Upper lobe of left lung (tissue), 6 donors: ENCODE measurements at regions not wholly inside any gene's neighbourhood (a gene's known extent, or its start where the extent isn't known, plus 50 kb on each side); places are given as distances from the start of the nearest gene placed in this dataset.
"Not testable (repeated sequence)": the region's sequence is repeated elsewhere in the genome, so short reads cannot be mapped to it uniquely, and the experiment has no call there.

Experiments used
- ATAC-seq, 2 donors: fragments of 200-7000 bp; cut with Tn5 transposase; one replicate each; pipeline ENCODE4 v1.9.1; 2022; ENCODE audit warnings: mild to moderate bottlenecking in 2 of 2, moderate library complexity in 2 of 2; ENCODE audit not compliant: low FRiP score in 2 of 2
- DNase-seq, 2 donors: peaks; one replicate each; pipeline ENCODE4 v3.0.0-alpha.2; 2019 to 2020
- H3K27ac ChIP-seq, 4 donors: fragments of 200-600 bp; sonication (generic); one replicate each; pipeline ENCODE4 v1.5.1; 2016 to 2019
- H3K27me3 ChIP-seq, 4 donors: fragments of 200-600 bp; sonication (generic); one replicate each; pipeline ENCODE4 v1.5.1; 2017 to 2019
- H3K36me3 ChIP-seq, 4 donors: fragments of 200-600 bp; sonication (generic); one replicate each; pipeline ENCODE4 v1.5.1; 2016 to 2019
- H3K4me1 ChIP-seq, 4 donors: fragments of 200-600 bp; sonication (generic); one replicate each; pipeline ENCODE4 v1.5.1; 2018 to 2019
- H3K4me3 ChIP-seq, 4 donors: fragments of 200-600 bp; sonication (generic); one replicate each; pipeline ENCODE4 v1.5.1; 2017 to 2019; ENCODE audit warnings: mild to moderate bottlenecking in 2 of 4, moderate library complexity in 1 of 4
- H3K9me3 ChIP-seq, 4 donors: fragments of 200-600 bp; sonication (generic); one replicate each; pipeline ENCODE4 v1.5.1; 2018 to 2019
- EP300 ChIP-seq, 4 donors: sonication (generic); formaldehyde crosslinking; IDR thresholded peaks; one replicate each; pipeline ENCODE4 v1.5.1; 2017; ENCODE audit warnings: antibody characterized with exemption in 4 of 4, control low read depth in 2 of 4
- POLR2A ChIP-seq, 4 donors: fragments of 450-650 bp; IDR thresholded peaks; one replicate each; pipeline ENCODE4 v1.5.1; 2016 to 2017; ENCODE audit warnings: antibody characterized with exemption in 4 of 4, mild to moderate bottlenecking in 2 of 4
- POLR2AphosphoS5 ChIP-seq, 2 donors: sonication (generic); formaldehyde crosslinking; IDR thresholded peaks; one replicate each; pipeline ENCODE4 v1.5.1; 2017; ENCODE audit warnings: antibody characterized with exemption in 2 of 2
- WGBS, 2 donors: methylation state at CpG; one replicate each; pipeline ENCODE4 v1.1.5; 2017 to 2018; 5-methylcytosine and 5-hydroxymethylcytosine counted together
- TF ChIP-seq, protein P1 (sequence below), 6 experiments: fragments of 450-650 bp in 4 of 6; fragments of 200-600 bp in 2 of 6; sonication (generic) in 2 of 6; IDR thresholded peaks; one replicate each; pipeline ENCODE4 v1.5.1; 2016 to 2019; ENCODE audit warnings: antibody characterized with exemption in 6 of 6
- donor health status: DM: no; HTN: no; CAD: no; lungs with moderate emphysema.
- donor health status: DM: no; HTN: yes; CAD: no; lungs with severe emphysema.

GRCh38 chr7:52344015-52344414 is 691.4 kb upstream of the POM121L12 start:
- Histone ChIP-seq H3K9me3 (no peaks in the 10 kb centered on the region), H3K4me1 (no peaks in the 10 kb centered on the region), H3K4me3 (no peak overlapping the region), H3K27me3 (no peaks in the 10 kb centered on the region), H3K36me3 (no peaks in the 10 kb centered on the region), H3K27ac (no peak overlapping the region)
- DNase-seq: no peak
- no peak for ATAC-seq
- WGBS, 2 donors: 52 to 57% methylated on average over 2 of the region's 2 CpGs
- no peak for TF ChIP-seq POLR2A (IDR thresholded peaks at IDR 0.05)
- TF ChIP-seq EP300 (IDR thresholded peaks at IDR 0.05): no peak
- TF ChIP-seq, protein P1, sequence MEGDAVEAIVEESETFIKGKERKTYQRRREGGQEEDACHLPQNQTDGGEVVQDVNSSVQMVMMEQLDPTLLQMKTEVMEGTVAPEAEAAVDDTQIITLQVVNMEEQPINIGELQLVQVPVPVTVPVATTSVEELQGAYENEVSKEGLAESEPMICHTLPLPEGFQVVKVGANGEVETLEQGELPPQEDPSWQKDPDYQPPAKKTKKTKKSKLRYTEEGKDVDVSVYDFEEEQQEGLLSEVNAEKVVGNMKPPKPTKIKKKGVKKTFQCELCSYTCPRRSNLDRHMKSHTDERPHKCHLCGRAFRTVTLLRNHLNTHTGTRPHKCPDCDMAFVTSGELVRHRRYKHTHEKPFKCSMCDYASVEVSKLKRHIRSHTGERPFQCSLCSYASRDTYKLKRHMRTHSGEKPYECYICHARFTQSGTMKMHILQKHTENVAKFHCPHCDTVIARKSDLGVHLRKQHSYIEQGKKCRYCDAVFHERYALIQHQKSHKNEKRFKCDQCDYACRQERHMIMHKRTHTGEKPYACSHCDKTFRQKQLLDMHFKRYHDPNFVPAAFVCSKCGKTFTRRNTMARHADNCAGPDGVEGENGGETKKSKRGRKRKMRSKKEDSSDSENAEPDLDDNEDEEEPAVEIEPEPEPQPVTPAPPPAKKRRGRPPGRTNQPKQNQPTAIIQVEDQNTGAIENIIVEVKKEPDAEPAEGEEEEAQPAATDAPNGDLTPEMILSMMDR (IDR thresholded peaks at IDR 0.05): no peak
- TF ChIP-seq POLR2AphosphoS5 (IDR thresholded peaks at IDR 0.05): no peak

- H3K27ac ChIP-seq: no peak overlapping the region
- no peaks in the 10 kb centered on the region for H3K36me3 ChIP-seq
- 66 to 72% methylated on average over 6 of the region's 6 CpGs for WGBS, 2 donors
- DNase-seq (no peak), ATAC-seq (no peak)
- H3K4me1 ChIP-seq: no peaks in the 10 kb centered on the region
- H3K27me3 ChIP-seq: no peaks in the 10 kb centered on the region
- no peak for TF ChIP-seq POLR2A (IDR thresholded peaks at IDR 0.05)
- H3K9me3 ChIP-seq: no peaks in the 10 kb centered on the region
- H3K4me3 ChIP-seq: no peak overlapping the region
Measured at GRCh38 chr7:52340067-52340466, 695.4 kb upstream of the POM121L12 start.

DNA sequence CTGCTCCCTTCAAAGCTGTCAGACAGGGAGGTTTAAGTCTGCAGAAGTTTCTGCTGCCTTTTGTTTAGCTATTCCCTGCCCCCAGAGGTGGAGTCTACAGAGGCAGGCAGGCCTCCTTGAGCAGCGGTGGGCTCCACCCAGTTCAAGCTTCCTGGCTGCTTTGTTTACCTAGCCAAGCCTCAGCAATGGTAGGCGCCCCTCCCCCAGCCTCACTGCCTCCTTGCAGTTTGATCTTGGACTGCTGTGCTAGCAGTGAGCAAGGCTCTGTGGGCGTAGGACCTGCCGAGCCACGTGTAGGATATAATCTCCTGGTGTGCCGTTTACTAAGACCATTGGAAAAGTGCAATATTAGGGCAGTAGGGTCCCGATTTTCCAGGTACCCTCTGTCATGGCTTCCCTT is 707.1 kb upstream of the POM121L12 start:
- H3K27ac ChIP-seq: not testable (repeated sequence)
- 85 to 95% methylated on average over 5 to 7 of the region's 7 CpGs for WGBS, 2 donors

GRCh38 chr7:52325237-52325636 is 710.2 kb upstream of the POM121L12 start:
- DNase-seq (no peak), ATAC-seq (no peak)
- peaks cover 0 to 17% (median 0%) of the 10 kb centered on the region in 4 donors for H3K9me3 ChIP-seq
- no peak overlapping the region for H3K27ac ChIP-seq
- TF ChIP-seq POLR2A (IDR thresholded peaks at IDR 0.05) (no peak), POLR2AphosphoS5 (IDR thresholded peaks at IDR 0.05) (no peak), EP300 (IDR thresholded peaks at IDR 0.05) (no peak)
- TF ChIP-seq, protein P1 (IDR thresholded peaks at IDR 0.05): no peak
- whole genome bisulfite sequencing, 2 donors: 36 to 45% methylated on average over 1 of the region's 1 CpG
- no peak overlapping the region for H3K4me3 ChIP-seq
- H3K36me3 ChIP-seq: no peaks in the 10 kb centered on the region
- no peaks in the 10 kb centered on the region for H3K4me1 ChIP-seq
- no peaks in the 10 kb centered on the region for H3K27me3 ChIP-seq

More for the DNA sequence above, 707.1 kb upstream of the POM121L12 start:
- H3K4me3 ChIP-seq, DNase-seq, H3K4me1 ChIP-seq, H3K36me3 ChIP-seq, H3K27me3 ChIP-seq, ATAC-seq: not testable (repeated sequence)
- peaks cover 0 to 12% (median 2%) of the 10 kb centered on the region in 4 donors for H3K9me3 ChIP-seq

GRCh38 chr7:52323202-52323746 is 712.2 kb upstream of the POM121L12 start:
- DNase-seq: no peak
- Histone ChIP-seq H3K27ac (no peak overlapping the region), H3K36me3 (no peaks in the 10 kb centered on the region), H3K4me3 (no peak overlapping the region), H3K9me3 (peaks cover 0 to 9% (median 0%) of the 10 kb centered on the region in 4 donors), H3K27me3 (no peaks in the 10 kb centered on the region), H3K4me1 (no peaks in the 10 kb centered on the region)
- no peak for TF ChIP-seq POLR2AphosphoS5 (IDR thresholded peaks at IDR 0.05)
- TF ChIP-seq, protein P1 (IDR thresholded peaks at IDR 0.05): no peak
- TF ChIP-seq POLR2A (IDR thresholded peaks at IDR 0.05): no peak
- no peak for TF ChIP-seq EP300 (IDR thresholded peaks at IDR 0.05)
- ATAC-seq: no peak
- WGBS, 2 donors: 88 to 100% methylated on average over 1 of the region's 1 CpG

DNA sequence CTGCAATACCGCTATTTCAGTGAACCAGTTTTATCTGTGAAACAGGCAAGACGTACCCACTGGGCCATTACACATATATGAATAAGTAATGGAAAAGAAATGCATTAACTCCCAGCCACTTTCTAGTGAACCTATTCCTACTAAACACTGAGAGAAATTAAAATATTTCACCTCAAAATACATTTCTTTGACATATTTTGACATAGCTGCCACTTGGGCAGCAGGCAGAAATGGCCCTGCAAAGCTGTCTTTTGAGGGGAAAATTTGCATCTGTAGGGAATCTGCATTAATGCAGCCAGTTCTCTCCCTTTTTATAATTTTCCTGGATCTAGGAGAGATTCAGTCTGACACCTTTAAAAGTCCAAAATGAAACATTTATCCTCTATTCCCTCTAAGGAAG is 714.8 kb upstream of the POM121L12 start:
- WGBS, 2 donors: 85 to 87% methylated on average over 2 of the region's 2 CpGs
- TF ChIP-seq EP300 (IDR thresholded peaks at IDR 0.05): no peak
- TF ChIP-seq POLR2A (IDR thresholded peaks at IDR 0.05): no peak
- TF ChIP-seq, protein P1 (IDR thresholded peaks at IDR 0.05): no peak
- TF ChIP-seq POLR2AphosphoS5 (IDR thresholded peaks at IDR 0.05): no peak
- H3K4me3 ChIP-seq: no peak overlapping the region
- H3K4me1 ChIP-seq: no peaks in the 10 kb centered on the region
- H3K27me3 ChIP-seq: no peaks in the 10 kb centered on the region
- no peaks in the 10 kb centered on the region for H3K36me3 ChIP-seq
- DNase-seq (no peak), ATAC-seq (no peak)
- H3K9me3 ChIP-seq: peaks cover 0 to 6% (median under 1%) of the 10 kb centered on the region in 4 donors
- H3K27ac ChIP-seq: no peak overlapping the region
